ENCODE measurements at regions not wholly inside any gene's neighbourhood (a gene's known extent, or its start where the extent isn't known, plus 50 kb on each side); places are given as distances from the start of the nearest gene placed in this dataset.

- DNase-seq = no peak
- Histone ChIP-seq H3K4me3 (replicated peaks in 1 of 3) (no peak overlapping the region), H3K9me3 (no peaks in the 10 kb centered on the region), H3K4me1 (peaks cover 7 to 9% of the 10 kb centered on the region in 2 donors), H3K27me3 (no peaks in the 10 kb centered on the region), H3K27ac (no peak overlapping the region), H3K36me3 (no peaks in the 10 kb centered on the region)
- 80 to 81% methylated on average over 1 of the region's 1 CpG for WGBS, 2 donors
- no peak for TF ChIP-seq POLR2A (IDR thresholded peaks at IDR 0.05)
- TF ChIP-seq CTCF (IDR thresholded peaks at IDR 0.05) = no peak
- intact Hi-C loops (cut with DNase I) = no loop called here
These were observed 196.8 kb upstream of the RUNX1 start for GRCh38 chr21:35245879-35246278.

- no peak overlapping the region for H3K4me3 ChIP-seq (replicated peaks in 1 of 3)
- H3K27ac ChIP-seq = no peak overlapping the region
- H3K9me3 ChIP-seq = no peaks in the 10 kb centered on the region
- no peaks in the 10 kb centered on the region for H3K36me3 ChIP-seq
- peaks cover under 1 to 4% of the 10 kb centered on the region in 2 donors for H3K4me1 ChIP-seq
- no peak for DNase-seq
- no peak for TF ChIP-seq CTCF (IDR thresholded peaks at IDR 0.05)
- no peak for TF ChIP-seq POLR2A (IDR thresholded peaks at IDR 0.05)
- no peaks in the 10 kb centered on the region for H3K27me3 ChIP-seq
- intact Hi-C loops (cut with DNase I) = no loop called here
- 74 to 77% methylated on average over 4 of the region's 4 CpGs for WGBS, 2 donors
These were observed 195.4 kb upstream of the RUNX1 start for GRCh38 chr21:35244514-35244913.

GRCh38 chr21:35243171-35243570, 194.1 kb upstream of the RUNX1 start:
- intact Hi-C loops (cut with DNase I) = no loop called here
- TF ChIP-seq POLR2A (IDR thresholded peaks at IDR 0.05) = no peak
- TF ChIP-seq CTCF (IDR thresholded peaks at IDR 0.05) = no peak
- Histone ChIP-seq H3K27ac (no peak overlapping the region), H3K36me3 (no peaks in the 10 kb centered on the region), H3K4me1 (no peaks in the 10 kb centered on the region), H3K4me3 (replicated peaks in 1 of 3) (no peak overlapping the region), H3K27me3 (no peaks in the 10 kb centered on the region), H3K9me3 (no peaks in the 10 kb centered on the region)
- no peak for DNase-seq
- WGBS, 2 donors = 86 to 92% methylated on average over 4 of the region's 4 CpGs

- Histone ChIP-seq H3K27ac (no peak overlapping the region), H3K4me1 (no peaks in the 10 kb centered on the region), H3K27me3 (no peaks in the 10 kb centered on the region), H3K4me3 (replicated peaks in 1 of 3) (no peak overlapping the region), H3K9me3 (no peaks in the 10 kb centered on the region), H3K36me3 (no peaks in the 10 kb centered on the region)
- intact Hi-C loops (cut with DNase I) = no loop called here
- WGBS, 2 donors = 48 to 51% methylated on average over 9 of the region's 9 CpGs
- no peak for DNase-seq
- TF ChIP-seq CTCF (IDR thresholded peaks at IDR 0.05) (no peak), POLR2A (IDR thresholded peaks at IDR 0.05) (no peak)
These were observed 190.7 kb upstream of the RUNX1 start for GRCh38 chr21:35239811-35240219.

GRCh38 chr21:35238119-35238518, 189.0 kb upstream of the RUNX1 start:
- TF ChIP-seq CTCF (IDR thresholded peaks at IDR 0.05) (no peak), POLR2A (IDR thresholded peaks at IDR 0.05) (no peak)
- WGBS, 2 donors = 79 to 80% methylated on average over 2 of the region's 2 CpGs
- no peaks in the 10 kb centered on the region for H3K9me3 ChIP-seq

More at GRCh38 chr21:35238119-35238518, 189.0 kb upstream of the RUNX1 start:
- H3K36me3 ChIP-seq = no peaks in the 10 kb centered on the region
- H3K4me1 ChIP-seq = no peaks in the 10 kb centered on the region
- intact Hi-C loops (cut with DNase I) = no loop called here
- no peak overlapping the region for H3K27ac ChIP-seq
- no peaks in the 10 kb centered on the region for H3K27me3 ChIP-seq
- H3K4me3 ChIP-seq (replicated peaks in 1 of 3) = no peak overlapping the region
- no peak for DNase-seq

All from thyroid gland (tissue), 4 donors.